HCT116 (cell line): ENCODE measurements at regions not wholly inside any gene's neighbourhood (a gene's known extent, or its start where the extent isn't known, plus 50 kb on each side); places are given as distances from the start of the nearest gene placed in this dataset.

Experiments used
- ATAC-seq: fragments of 200-7000 bp; cut with Tn5 transposase; 2 replicates; pipeline ENCODE4 v1.9.1; 2020; ENCODE audit warnings: mild to moderate bottlenecking, moderate library complexity
- BruUV-seq: library from RNA; stranded (reverse); fragments of 400-500 nt; replicated peaks from 2 replicates; lab custom pipeline; 2021; lab: Mats Ljungman, UMichigan
- CTCF ChIA-PET: fragments of 300-600 bp; sonication (Branson Sonifier 250); formaldehyde crosslinking; loops from one replicate; lab custom pipeline; 2021; ENCODE audit warnings: antibody characterized with exemption; lab: Charles Lee
- POLR2A ChIA-PET: fragments of 300-600, 350-600 bp; sonication (Branson Sonifier 250); formaldehyde crosslinking; loops from one replicate; lab custom pipeline; 2021; ENCODE audit warnings: antibody characterized with exemption; lab: Charles Lee
- RAD21 ChIA-PET, 2 experiments: fragments of 300-600 bp; sonication (Branson Sonifier 250); formaldehyde crosslinking; loops; one replicate each; lab custom pipeline; 2023; ENCODE audit warnings: low total read pairs in 2 of 2; ENCODE audit not compliant: uncharacterized antibody in 2 of 2, unreplicated experiment in 2 of 2, low non-redundant PET in 1 of 2; lab: Charles Lee
- DNase-seq: peaks from one replicate; pipeline ENCODE4 v3.0.0-alpha.2; 2010; ENCODE audit warnings: low read depth, low spot score
- H2AFZ ChIP-seq: fragments of 200-600 bp; shearing (Covaris generic), sonication (generic); 2 replicates; pipeline ENCODE4 v1.6.1; 2017; ENCODE audit warnings: low read depth, mixed run types, mixed read lengths, antibody characterized with exemption, low read length; ENCODE audit not compliant: poor library complexity, severe bottlenecking
- H3K27ac ChIP-seq: 2 replicates; pipeline ENCODE4 v1.5.1; 2012; ENCODE audit warnings: low read depth, low read length
- H3K27me3 ChIP-seq: fragments of 200-600 bp; sonication (generic); 2 replicates; pipeline ENCODE4 v1.6.1; 2016; ENCODE audit warnings: mixed run types, low read length, mixed read lengths; ENCODE audit not compliant: insufficient read depth
- H3K36me3 ChIP-seq, 2 experiments: fragments of 200-500 bp in 1 of 2; fragments of 200-600 bp in 1 of 2; sonication (Bioruptor generic) in 1 of 2; sonication (generic) in 1 of 2; 2 replicates each; pipeline versions ENCODE4 v1.5.1 to v1.6.1; 2014 to 2016; ENCODE audit warnings: low read length in 2 of 2, inconsistent platforms in 1 of 2, mixed read lengths in 1 of 2, mixed run types in 1 of 2; ENCODE audit not compliant: insufficient read depth in 2 of 2, control insufficient read depth in 1 of 2
- H3K4me1 ChIP-seq, 2 experiments: fragments of 200-600 bp in 1 of 2; sonication (generic) in 1 of 2; 2 replicates each; pipeline versions ENCODE4 v1.5.1 to v1.6.1; 2012 to 2017; ENCODE audit warnings: low read length in 2 of 2, inconsistent platforms in 1 of 2, mild to moderate bottlenecking in 1 of 2, mixed read lengths in 1 of 2, mixed run types in 1 of 2, moderate library complexity in 1 of 2; ENCODE audit not compliant: insufficient read depth in 2 of 2, control insufficient read depth in 1 of 2
- H3K4me2 ChIP-seq: fragments of 200-600 bp; sonication (generic); 2 replicates; pipeline ENCODE4 v1.6.1; 2017; ENCODE audit warnings: mixed run types, low read length, mixed read lengths
- H3K4me3 ChIP-seq, 2 experiments: fragments of 200-600 bp in 1 of 2; sonication (generic) in 1 of 2; replicated peaks in 1 of 2; 2 replicates each; pipeline ENCODE4 v1.5.1; 2011 to 2016; ENCODE audit warnings: low read length in 2 of 2, control low read depth in 1 of 2, low read depth in 1 of 2, mild to moderate bottlenecking in 1 of 2, mixed read lengths in 1 of 2, mixed run types in 1 of 2
- H3K79me2 ChIP-seq: fragments of 200-600 bp; sonication (generic); 2 replicates; pipeline ENCODE4 v1.6.1; 2017; ENCODE audit warnings: mild to moderate bottlenecking, mixed run types, low read length, moderate library complexity, mixed read lengths; ENCODE audit not compliant: insufficient read depth
- H3K9ac ChIP-seq: fragments of 200-600 bp; sonication (generic); 2 replicates; pipeline ENCODE4 v1.6.1; 2016; ENCODE audit warnings: low read length, mixed read lengths
- H3K9me2 ChIP-seq: fragments of 200-600 bp; sonication (generic), shearing (Covaris generic); 2 replicates; pipeline ENCODE4 v1.6.1; 2017; ENCODE audit warnings: mixed run types, mild to moderate bottlenecking, moderate library complexity; ENCODE audit not compliant: insufficient read depth
- H3K9me3 ChIP-seq, 2 experiments: fragments of 200-500 bp in 1 of 2; fragments of 200-600 bp in 1 of 2; sonication (Bioruptor generic) in 1 of 2; sonication (generic) in 1 of 2; 2 replicates each; pipeline ENCODE4 v1.6.1; 2014 to 2017; ENCODE audit warnings: low read length in 2 of 2, mixed read lengths in 2 of 2, inconsistent platforms in 1 of 2, low read depth in 1 of 2, mild to moderate bottlenecking in 1 of 2, mixed run types in 1 of 2, moderate library complexity in 1 of 2; ENCODE audit not compliant: control insufficient read depth in 1 of 2, insufficient read depth in 1 of 2
- H4K20me1 ChIP-seq: fragments of 200-600 bp; sonication (generic), shearing (Covaris generic); 2 replicates; pipeline ENCODE4 v1.6.1; 2017; ENCODE audit warnings: mixed run types, mild to moderate bottlenecking, moderate library complexity; ENCODE audit not compliant: insufficient read depth
- ATF3 ChIP-seq: IDR thresholded peaks from 2 replicates; pipeline ENCODE4 v1.6.1; 2012
- CBX3 ChIP-seq: IDR thresholded peaks from 2 replicates; pipeline ENCODE4 v1.6.1; 2012; ENCODE audit warnings: low read depth
- CTCF ChIP-seq, 3 experiments: fragments of 200-600 bp in 1 of 3; sonication (generic) in 1 of 3; IDR thresholded peaks in 2 of 3; conservative IDR thresholded peaks in 1 of 3; 2 replicates each; pipeline ENCODE4 v1.5.1; 2012 to 2017; ENCODE audit warnings: low read depth in 2 of 3, low read length in 2 of 3, antibody characterized with exemption in 1 of 3, borderline replicate concordance in 1 of 3, control low read depth in 1 of 3, mild to moderate bottlenecking in 1 of 3, mixed read lengths in 1 of 3, mixed run types in 1 of 3, moderate library complexity in 1 of 3; ENCODE audit not compliant: insufficient read depth in 1 of 3
- EGR1 ChIP-seq: IDR thresholded peaks from 2 replicates; pipeline ENCODE4 v1.6.1; 2012; ENCODE audit warnings: low read depth
- ELF1 ChIP-seq: IDR thresholded peaks from 2 replicates; pipeline ENCODE4 v1.6.1; 2012; ENCODE audit warnings: low read depth, borderline replicate concordance
- EZH2 ChIP-seq: fragments of 200-600 bp; sonication (generic); IDR thresholded peaks from 2 replicates; pipeline ENCODE4 v1.6.1; 2017; ENCODE audit warnings: antibody characterized with exemption, mixed run types
- EZH2phosphoT487 ChIP-seq: fragments of 200-600 bp; IDR thresholded peaks from 2 replicates; pipeline ENCODE4 v1.6.1; 2018; ENCODE audit warnings: antibody characterized with exemption, borderline replicate concordance
- FOSL1 ChIP-seq: IDR thresholded peaks from 2 replicates; pipeline ENCODE4 v1.6.1; 2012; ENCODE audit warnings: low read depth
- MAX ChIP-seq: IDR thresholded peaks from 2 replicates; pipeline ENCODE4 v1.6.1; 2012
- POLR2A ChIP-seq: IDR thresholded peaks from 2 replicates; pipeline ENCODE4 v1.7.0; 2011; ENCODE audit warnings: borderline replicate concordance; ENCODE audit not compliant: insufficient read depth, insufficient read length; ENCODE audit errors: extremely low read depth
- POLR2AphosphoS5 ChIP-seq: IDR thresholded peaks from 2 replicates; pipeline ENCODE4 v1.6.1; 2011; ENCODE audit warnings: mild to moderate bottlenecking, low read depth, low read length, moderate library complexity
- SP1 ChIP-seq: IDR thresholded peaks from 2 replicates; pipeline ENCODE4 v1.6.1; 2012; ENCODE audit warnings: low read depth
- SRF ChIP-seq: IDR thresholded peaks from 2 replicates; pipeline ENCODE4 v1.6.1; 2012; ENCODE audit warnings: low read depth
- TCF7L2 ChIP-seq: IDR thresholded peaks from 2 replicates; pipeline ENCODE4 v1.7.0; 2011; ENCODE audit warnings: borderline replicate concordance, inconsistent platforms; ENCODE audit not compliant: insufficient read depth, insufficient read length; ENCODE audit errors: extremely low read depth
- YY1 ChIP-seq: IDR thresholded peaks from 2 replicates; pipeline ENCODE4 v1.6.1; 2011; ENCODE audit warnings: low read length, low read depth, moderate library complexity, mild to moderate bottlenecking; ENCODE audit not compliant: insufficient replicate concordance; ENCODE audit errors: extremely low read depth
- ZFX ChIP-seq: fragments of 450-650 bp; IDR thresholded peaks from 2 replicates; pipeline ENCODE4 v1.6.1; 2017
- intact Hi-C: fragments of 100-400 bp; cut with micrococcal nuclease; formaldehyde crosslinking; loops from 2 replicates; pipeline ENCODE4 v1.10.0; 2022
- TF ChIP-seq, protein P1 (sequence below): IDR thresholded peaks from 2 replicates; pipeline ENCODE4 v1.6.1; 2012; ENCODE audit warnings: low read depth

- ChIA-PET CTCF (no interaction called here), POLR2A (no interaction called here), RAD21 (no interaction called here)
- Histone ChIP-seq H3K9me2 (no peaks in the 10 kb centered on the region), H3K79me2 (no peaks in the 10 kb centered on the region), H3K4me1 (no peaks in the 10 kb centered on the region), H3K9me3 (no peaks in the 10 kb centered on the region), H3K4me2 (no peak overlapping the region), H3K27me3 (no peaks in the 10 kb centered on the region), H3K9ac (no peak overlapping the region), H2AFZ (no peak overlapping the region), H3K36me3 (no peaks in the 10 kb centered on the region), H3K4me3 (no peak overlapping the region), H3K27ac (no peak overlapping the region), H4K20me1 (no peaks in the 10 kb centered on the region)
- TF ChIP-seq ATF3 (no peak), EZH2phosphoT487 (no peak)
- DNase-seq: no peak
- ATAC-seq: no peak
- intact Hi-C loops: no loop called here
- BruUV-seq: no TSS peak
These were observed 76.6 kb upstream of the RBM24 start for GRCh38 chr6:17204533-17204932.

- no peaks in the 10 kb centered on the region for H3K27me3 ChIP-seq
- no peak overlapping the region for H2AFZ ChIP-seq
- DNase-seq: no peak
- H3K36me3 ChIP-seq: no peaks in the 10 kb centered on the region
- H3K9me3 ChIP-seq: no peaks in the 10 kb centered on the region
- no peak overlapping the region for H3K4me3 ChIP-seq
- ChIA-PET POLR2A (no interaction called here), RAD21 (no interaction called here), CTCF (no interaction called here)
- no peak overlapping the region for H3K4me2 ChIP-seq
- no TSS peak for BruUV-seq
- intact Hi-C loops: no loop called here
- ATAC-seq: no peak
- no peak overlapping the region for H3K9ac ChIP-seq
- H3K9me2 ChIP-seq: no peaks in the 10 kb centered on the region
- H3K4me1 ChIP-seq: no peaks in the 10 kb centered on the region
- no peaks in the 10 kb centered on the region for H3K79me2 ChIP-seq
- no peaks in the 10 kb centered on the region for H4K20me1 ChIP-seq
- no peak overlapping the region for H3K27ac ChIP-seq
- no peak for TF ChIP-seq MAX
- TF ChIP-seq CBX3: no peak
- TF ChIP-seq, protein P1, sequence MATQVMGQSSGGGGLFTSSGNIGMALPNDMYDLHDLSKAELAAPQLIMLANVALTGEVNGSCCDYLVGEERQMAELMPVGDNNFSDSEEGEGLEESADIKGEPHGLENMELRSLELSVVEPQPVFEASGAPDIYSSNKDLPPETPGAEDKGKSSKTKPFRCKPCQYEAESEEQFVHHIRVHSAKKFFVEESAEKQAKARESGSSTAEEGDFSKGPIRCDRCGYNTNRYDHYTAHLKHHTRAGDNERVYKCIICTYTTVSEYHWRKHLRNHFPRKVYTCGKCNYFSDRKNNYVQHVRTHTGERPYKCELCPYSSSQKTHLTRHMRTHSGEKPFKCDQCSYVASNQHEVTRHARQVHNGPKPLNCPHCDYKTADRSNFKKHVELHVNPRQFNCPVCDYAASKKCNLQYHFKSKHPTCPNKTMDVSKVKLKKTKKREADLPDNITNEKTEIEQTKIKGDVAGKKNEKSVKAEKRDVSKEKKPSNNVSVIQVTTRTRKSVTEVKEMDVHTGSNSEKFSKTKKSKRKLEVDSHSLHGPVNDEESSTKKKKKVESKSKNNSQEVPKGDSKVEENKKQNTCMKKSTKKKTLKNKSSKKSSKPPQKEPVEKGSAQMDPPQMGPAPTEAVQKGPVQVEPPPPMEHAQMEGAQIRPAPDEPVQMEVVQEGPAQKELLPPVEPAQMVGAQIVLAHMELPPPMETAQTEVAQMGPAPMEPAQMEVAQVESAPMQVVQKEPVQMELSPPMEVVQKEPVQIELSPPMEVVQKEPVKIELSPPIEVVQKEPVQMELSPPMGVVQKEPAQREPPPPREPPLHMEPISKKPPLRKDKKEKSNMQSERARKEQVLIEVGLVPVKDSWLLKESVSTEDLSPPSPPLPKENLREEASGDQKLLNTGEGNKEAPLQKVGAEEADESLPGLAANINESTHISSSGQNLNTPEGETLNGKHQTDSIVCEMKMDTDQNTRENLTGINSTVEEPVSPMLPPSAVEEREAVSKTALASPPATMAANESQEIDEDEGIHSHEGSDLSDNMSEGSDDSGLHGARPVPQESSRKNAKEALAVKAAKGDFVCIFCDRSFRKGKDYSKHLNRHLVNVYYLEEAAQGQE: no peak
- no peak for TF ChIP-seq TCF7L2
- no peak for TF ChIP-seq EZH2
- TF ChIP-seq ZFX: no peak
- no peak for TF ChIP-seq POLR2A
- TF ChIP-seq ELF1: no peak
- TF ChIP-seq POLR2AphosphoS5: no peak
- no peak for TF ChIP-seq CTCF (IDR thresholded peaks at IDR 0.05 in 2 of 3, conservative IDR thresholded peaks at IDR 0.05 in 1 of 3; ENCODE audit: borderline replicate concordance in 1 of 3, insufficient read depth in 1 of 3, low read depth in 2 of 3, low read length in 2 of 3)
- no peak for TF ChIP-seq SRF
- no peak for TF ChIP-seq YY1
- TF ChIP-seq FOSL1: no peak
- TF ChIP-seq SP1: no peak
- TF ChIP-seq EGR1: no peak
These were observed 74.5 kb upstream of the RBM24 start for GRCh38 chr6:17206566-17207072.
